ENCODE measurements at regions not wholly inside any gene's neighbourhood (a gene's known extent, or its start where the extent isn't known, plus 50 kb on each side); places are given as distances from the start of the nearest gene placed in this dataset.

GRCh38 chr11:129658526-129658867, 157.2 kb upstream of the TMEM45B start:
- no TSS peak for BruUV-seq (replicated peaks)
- H3K4me3 ChIP-seq: no peak overlapping the region
- no peaks in the 10 kb centered on the region for H3K36me3 ChIP-seq (ENCODE audit: control insufficient read depth in 2 of 2, insufficient read depth in 2 of 2, low read length in 1 of 2)
- no peaks in the 10 kb centered on the region; the same call in 2 of the 3 replicates for H3K9me3 ChIP-seq (replicated peaks; ENCODE audit: control insufficient read depth, insufficient read depth, low read length)
- FAIRE-seq: no peak
- H4K20me1 ChIP-seq (ENCODE audit: control insufficient read depth, insufficient read depth): no peaks in the 10 kb centered on the region
- H3K27me3 ChIP-seq (replicated peaks in 1 of 2; ENCODE audit: control insufficient read depth in 2 of 2, insufficient read depth in 2 of 2, low read length in 1 of 2): no peaks in the 10 kb centered on the region
- CTCF ChIA-PET: no interaction called here
- no peak overlapping the region for H3K9ac ChIP-seq (ENCODE audit: control insufficient read depth, insufficient read depth, low read length)
- SMC1A ChIA-PET (ENCODE audit: uncharacterized antibody, unreplicated experiment): no interaction called here
- POLR2A ChIA-PET: no interaction called here
- 39% methylated on average over 7 of the region's 7 CpGs for WGBS (ENCODE audit: insufficient coverage, insufficient replicate concordance, low lambda C conversion rate, missing lambda C conversion rate)
- no peak overlapping the region for H3K27ac ChIP-seq (ENCODE audit: control insufficient read depth, insufficient read depth)
- intact Hi-C loops (cut with micrococcal nuclease; ENCODE audit: unreplicated experiment) (no loop called here), in situ Hi-C loops (cut with MboI) (no loop called here)
- H3K79me2 ChIP-seq (ENCODE audit: control insufficient read depth, insufficient read depth, low read length): no peaks in the 10 kb centered on the region
- no peak overlapping the region for H2AFZ ChIP-seq (ENCODE audit: control insufficient read depth, low read depth, low read length)
- RAD21 ChIA-PET (ENCODE audit: unreplicated experiment): no interaction called here
- no peak for TF ChIP-seq ATF7 (IDR thresholded peaks at IDR 0.05; ENCODE audit: low read depth)
- TF ChIP-seq CREM (IDR thresholded peaks at IDR 0.05; ENCODE audit: low read depth): no peak
- no peak for TF ChIP-seq PAX8 (IDR thresholded peaks at IDR 0.05)
- no peak for TF ChIP-seq ETV6 (conservative IDR thresholded peaks at IDR 0.05 in 1 of 2, IDR thresholded peaks at IDR 0.05 in 1 of 2; ENCODE audit: borderline replicate concordance in 1 of 2, low read depth in 1 of 2)
- TF ChIP-seq POU2F2 (IDR thresholded peaks at IDR 0.05; ENCODE audit: borderline replicate concordance, low read depth, low read length): no peak
- TF ChIP-seq PAX5 (IDR thresholded peaks at IDR 0.05; ENCODE audit: borderline replicate concordance, low read depth, low read length): no peak
- TF ChIP-seq SP1 (IDR thresholded peaks at IDR 0.05; ENCODE audit: low read depth, low read length): no peak
- TF ChIP-seq SMARCA5 (IDR thresholded peaks at IDR 0.05): no peak
- no peak for TF ChIP-seq NBN (IDR thresholded peaks at IDR 0.05)
- TF ChIP-seq ZZZ3 (IDR thresholded peaks at IDR 0.05; ENCODE audit: control insufficient read depth, insufficient read length, low read depth): no peak
- TF ChIP-seq BCLAF1 (IDR thresholded peaks at IDR 0.05): no peak
- TF ChIP-seq POLR2AphosphoS2 (IDR thresholded peaks at IDR 0.05; ENCODE audit: low read depth, low read length): no peak
- ATAC-seq: no peak
- no peaks in the 10 kb centered on the region for H3K4me1 ChIP-seq (ENCODE audit: control insufficient read depth, insufficient read depth, low read length)
- DNase-seq (ENCODE audit: low read depth, low spot score): no peak
- no peak overlapping the region for H3K4me2 ChIP-seq (ENCODE audit: control insufficient read depth, insufficient read depth)
